NCI-H2227 treated with DMSO at 0.1 percent for 48 hours (cell line): ENCODE measurements at regions not wholly inside any gene's neighbourhood (a gene's known extent, or its start where the extent isn't known, plus 50 kb on each side); places are given as distances from the start of the nearest gene placed in this dataset.

Experiments used
- DNase-seq: peaks from one replicate; lab custom pipeline; 2025; lab: John Stamatoyannopoulos, UW

GRCh38 chr14:73800970-73801515 is 50.6 kb upstream of the PTGR2 start:
- DNase-seq, result peak; percentile 47

GRCh38 chr14:73797543-73798265 is 53.9 kb upstream of the PTGR2 start:
- DNase-seq, result no peak

GRCh38 chr14:73796893-73797542 is 54.6 kb upstream of the PTGR2 start:
- no peak for DNase-seq

GRCh38 chr14:73796415-73796814 is 55.2 kb upstream of the PTGR2 start:
- DNase-seq, result no peak

GRCh38 chr14:73795974-73796373 is 55.7 kb upstream of the PTGR2 start:
- no peak for DNase-seq

- DNase-seq, result no peak
Observed at GRCh38 chr14:73795466-73795865, 56.2 kb upstream of the PTGR2 start.

- no peak for DNase-seq
Observed at GRCh38 chr14:73794146-73794545, 57.5 kb upstream of the PTGR2 start.

GRCh38 chr14:73792481-73792880 is 59.1 kb upstream of the PTGR2 start:
- DNase-seq, result no peak

GRCh38 chr14:73789989-73790581 is 61.5 kb upstream of the PTGR2 start:
- DNase-seq, result no peak

GRCh38 chr14:73788701-73789551 is 62.7 kb upstream of the PTGR2 start:
- DNase-seq, result no peak

- DNase-seq, result no peak
Observed at GRCh38 chr14:73788317-73788598, 63.4 kb upstream of the PTGR2 start.

GRCh38 chr14:73787486-73788316 is 63.9 kb upstream of the PTGR2 start:
- DNase-seq, result no peak

GRCh38 chr14:73786636-73787485 is 64.8 kb upstream of the PTGR2 start:
- DNase-seq, result no peak

- DNase-seq, result peak; percentile 56
Observed at GRCh38 chr14:73785834-73786635, 65.6 kb upstream of the PTGR2 start.

- DNase-seq, result peak; percentile 56
Observed at GRCh38 chr14:73785336-73785833, 66.2 kb upstream of the PTGR2 start.

GRCh38 chr14:73784988-73785313 is 66.7 kb upstream of the PTGR2 start:
- DNase-seq, result no peak

- DNase-seq, result no peak
Observed at GRCh38 chr14:73784181-73784987, 67.2 kb upstream of the PTGR2 start.

GRCh38 chr14:73783107-73783727 is 68.4 kb upstream of the PTGR2 start:
- DNase-seq, result no peak
